ENCODE measurements at regions not wholly inside any gene's neighbourhood (a gene's known extent, or its start where the extent isn't known, plus 50 kb on each side); places are given as distances from the start of the nearest gene placed in this dataset.
"Not testable (repeated sequence)": the region's sequence is repeated elsewhere in the genome, so short reads cannot be mapped to it uniquely, and the experiment has no call there.

DNA sequence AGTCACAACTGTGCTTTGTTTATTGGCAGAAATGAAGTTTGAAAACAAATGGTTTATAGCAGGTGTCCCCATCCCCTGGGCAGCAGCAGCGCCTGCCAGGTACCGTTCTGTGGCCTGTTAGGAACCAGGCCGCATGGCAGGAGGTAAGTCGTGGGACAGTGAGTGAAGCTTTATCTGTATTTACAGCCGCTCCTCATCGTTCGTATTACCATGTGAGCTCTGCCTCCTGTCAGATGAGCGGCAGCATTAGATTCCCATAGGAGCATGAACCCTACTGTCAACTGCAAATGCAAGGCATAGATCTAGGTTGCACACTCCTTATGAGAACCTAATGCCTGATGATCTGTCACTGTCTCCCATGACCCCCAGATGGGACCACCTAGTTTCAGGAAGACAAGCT, 63.4 kb upstream of the SOD1 start:
- DNase-seq (ENCODE audit: low read depth): no peak
- H3K4me3 ChIP-seq (ENCODE audit: low read length): no peak overlapping the region
- TF ChIP-seq CTCF (conservative IDR thresholded peaks at IDR 0.05; ENCODE audit: low read depth, low read length): no peak

GRCh38 chr21:31594726-31595125, 64.8 kb upstream of the SOD1 start:
- no peak for DNase-seq (ENCODE audit: low read depth)
- no peak for TF ChIP-seq CTCF (conservative IDR thresholded peaks at IDR 0.05; ENCODE audit: low read depth, low read length)
- H3K4me3 ChIP-seq (ENCODE audit: low read length): no peak overlapping the region

GRCh38 chr21:31594279-31594678, 65.2 kb upstream of the SOD1 start:
- no peak overlapping the region for H3K4me3 ChIP-seq (ENCODE audit: low read length)
- no peak for TF ChIP-seq CTCF (conservative IDR thresholded peaks at IDR 0.05; ENCODE audit: low read depth, low read length)
- DNase-seq (ENCODE audit: low read depth): no peak

GRCh38 chr21:31592963-31593560, 66.4 kb upstream of the SOD1 start:
- DNase-seq (ENCODE audit: low read depth): no peak
- TF ChIP-seq CTCF (conservative IDR thresholded peaks at IDR 0.05; ENCODE audit: low read depth, low read length): no peak
- no peak overlapping the region for H3K4me3 ChIP-seq (ENCODE audit: low read length)

DNA sequence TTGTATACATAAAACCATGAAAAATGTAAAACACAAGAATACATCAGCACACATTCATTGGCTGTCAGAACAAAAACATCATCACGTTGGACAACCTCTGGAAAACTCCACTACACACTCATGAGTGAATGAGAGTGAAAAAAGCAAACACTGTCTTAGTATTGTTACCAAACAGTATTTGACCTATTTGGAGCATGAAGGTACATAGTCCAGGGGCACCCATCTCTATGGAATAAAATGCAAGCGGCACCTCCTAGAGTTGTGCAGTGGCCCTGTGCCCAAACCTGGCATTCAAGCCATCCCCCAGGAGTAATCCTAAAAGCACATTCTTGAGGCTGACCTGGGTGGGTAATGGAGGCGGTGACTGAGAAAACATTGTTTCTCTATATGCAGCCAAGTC, 67.0 kb upstream of the SOD1 start:
- no peak for TF ChIP-seq CTCF (conservative IDR thresholded peaks at IDR 0.05; ENCODE audit: low read depth, low read length)
- DNase-seq (ENCODE audit: low read depth): no peak
- H3K4me3 ChIP-seq (ENCODE audit: low read length): no peak overlapping the region

- no peak for DNase-seq (ENCODE audit: low read depth)
- H3K4me3 ChIP-seq (ENCODE audit: low read length): no peak overlapping the region
- no peak for TF ChIP-seq CTCF (conservative IDR thresholded peaks at IDR 0.05; ENCODE audit: low read depth, low read length)
Measured at GRCh38 chr21:31589820-31590219, 69.7 kb upstream of the SOD1 start.

DNA sequence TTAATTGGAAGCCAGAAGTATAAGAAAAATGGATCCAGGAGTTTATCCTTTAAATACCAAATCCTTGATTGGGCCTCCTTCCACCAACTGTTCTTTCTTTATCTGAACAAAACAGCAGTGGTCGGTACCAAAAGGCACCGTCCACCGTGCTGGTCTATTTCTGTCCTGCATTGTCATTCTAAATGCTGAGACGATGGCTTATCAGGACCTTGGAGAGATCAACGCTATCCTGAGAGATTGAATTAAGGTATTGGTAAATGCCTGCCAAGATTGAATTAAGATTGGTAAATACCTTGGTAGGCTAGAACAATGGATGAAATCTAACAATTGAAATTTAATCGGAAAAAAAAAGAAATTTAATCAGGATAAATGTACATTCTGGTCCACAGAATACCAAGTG, 73.4 kb upstream of the SOD1 start:
- no peak overlapping the region for H3K4me3 ChIP-seq (ENCODE audit: low read length)
- no peak for TF ChIP-seq CTCF (conservative IDR thresholded peaks at IDR 0.05; ENCODE audit: low read depth, low read length)

GRCh38 chr21:31583937-31584336, 75.6 kb upstream of the SOD1 start:
- not testable (repeated sequence) for DNase-seq (ENCODE audit: low read depth); H3K4me3 ChIP-seq (ENCODE audit: low read length)

More for the DNA sequence above, 73.4 kb upstream of the SOD1 start:
- no peak for DNase-seq (ENCODE audit: low read depth)

Measured in retinal pigment epithelial cell (primary cell).